Pancreas (tissue), 10 donors: ENCODE measurements at regions not wholly inside any gene's neighbourhood (a gene's known extent, or its start where the extent isn't known, plus 50 kb on each side); places are given as distances from the start of the nearest gene placed in this dataset.
A peak's percentile ranks its signal among the peaks of the same experiment; 100 is the strongest.

Experiments
- ATAC-seq, 4 donors: fragments of 200-7000 bp; cut with Tn5 transposase; one replicate each; pipeline versions ENCODE4 v1.8.0 to v1.9.1; 2020; ENCODE audit warnings: mild to moderate bottlenecking in 4 of 4, moderate library complexity in 4 of 4
- DNase-seq, 6 donors: peaks; one replicate each; pipeline ENCODE4 v3.0.0-alpha.2; 2020
- FAIRE-seq: peaks from 2 replicates; lab custom pipeline; 2012; peaks lifted over from hg19 to GRCh38; lab: Jason Lieb, UNC
- H3K27ac ChIP-seq, 4 donors: fragments of 200-600 bp; sonication (generic); 1 replicate in 3 of 4; 2 replicates in 1 of 4; pipeline versions ENCODE4 v1.5.0 to v1.8.0; 2020
- H3K27me3 ChIP-seq, 4 donors: fragments of 200-600 bp; one replicate each; pipeline ENCODE4 v1.8.0; 2021
- H3K36me3 ChIP-seq, 3 donors: fragments of 200-600 bp; sonication (generic) in 1 of 3; one replicate each; pipeline versions ENCODE4 v1.5.0 to v1.8.0; 2020 to 2021
- H3K4me1 ChIP-seq, 3 donors: fragments of 200-600 bp; one replicate each; pipeline ENCODE4 v1.8.0; 2021
- H3K4me3 ChIP-seq, 4 donors: fragments of 200-600 bp; sonication (generic) in 2 of 4; one replicate each; pipeline versions ENCODE4 v1.5.0 to v1.8.0; 2020 to 2021
- H3K9me3 ChIP-seq, 4 donors: fragments of 200-600 bp; one replicate each; pipeline ENCODE4 v1.8.0; 2021
- WGBS, 2 donors: extraction: QIAGEN DNeasy Blood & Tissue Kit; methylation state at CpG; one replicate each; pipeline ENCODE4 v1.1.7; 2013; 5-methylcytosine and 5-hydroxymethylcytosine counted together
- intact Hi-C, 3 donors: fragments of 100-400 bp; cut with DNase I; formaldehyde crosslinking; loops; one replicate each; pipeline versions ENCODE4 v1.11.1 to v1.14.2; 2022
- TF ChIP-seq, protein P1 (sequence below), 4 donors: fragments of 200-600 bp; sonication (generic) in 3 of 4; IDR thresholded peaks; one replicate each; pipeline versions ENCODE4 v1.5.0 to v1.8.0; 2021; ENCODE audit warnings: antibody characterized with exemption in 4 of 4
- donor health status: healthy with polysubstance abuse.
- donor health status: DM: no; HTN: no; CAD: no; lungs with moderate emphysema.
- donor health status: DM: no; HTN: no; CAD: no.
- donor health status: control.
- donor health status: control.
- donor health status: Bipolar disorder and iron deficiency.
- donor health status: DM: yes; HTN: yes; CAD: no.
- donor health status: DM: no; HTN: no; CAD: no.
- donor health status: DM: no; HTN: no; CAD: no.
- donor health status: DM: yes; HTN: yes; CAD: no.

DNA sequence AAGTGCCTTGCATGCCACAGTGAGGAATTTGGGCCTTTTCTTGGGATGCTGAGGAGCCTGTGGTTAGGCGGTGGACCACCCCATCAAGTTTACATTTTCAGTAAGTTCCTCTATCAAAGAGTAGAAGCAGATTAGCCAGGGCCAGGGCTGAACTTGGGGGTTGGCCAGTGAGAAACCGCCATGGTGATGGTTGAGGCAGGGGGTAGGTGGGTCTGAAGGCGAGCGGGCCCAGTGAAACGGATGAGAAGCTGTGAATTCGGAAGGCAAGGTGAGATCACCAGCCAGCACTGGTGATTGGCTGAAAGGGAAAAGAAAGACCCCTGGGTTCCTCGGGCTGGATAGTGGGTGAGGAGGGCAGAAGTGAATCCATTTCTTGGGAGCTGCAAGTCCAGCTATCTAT is 311.4 kb downstream of the CBLN1 start:
- TF ChIP-seq, protein P1, sequence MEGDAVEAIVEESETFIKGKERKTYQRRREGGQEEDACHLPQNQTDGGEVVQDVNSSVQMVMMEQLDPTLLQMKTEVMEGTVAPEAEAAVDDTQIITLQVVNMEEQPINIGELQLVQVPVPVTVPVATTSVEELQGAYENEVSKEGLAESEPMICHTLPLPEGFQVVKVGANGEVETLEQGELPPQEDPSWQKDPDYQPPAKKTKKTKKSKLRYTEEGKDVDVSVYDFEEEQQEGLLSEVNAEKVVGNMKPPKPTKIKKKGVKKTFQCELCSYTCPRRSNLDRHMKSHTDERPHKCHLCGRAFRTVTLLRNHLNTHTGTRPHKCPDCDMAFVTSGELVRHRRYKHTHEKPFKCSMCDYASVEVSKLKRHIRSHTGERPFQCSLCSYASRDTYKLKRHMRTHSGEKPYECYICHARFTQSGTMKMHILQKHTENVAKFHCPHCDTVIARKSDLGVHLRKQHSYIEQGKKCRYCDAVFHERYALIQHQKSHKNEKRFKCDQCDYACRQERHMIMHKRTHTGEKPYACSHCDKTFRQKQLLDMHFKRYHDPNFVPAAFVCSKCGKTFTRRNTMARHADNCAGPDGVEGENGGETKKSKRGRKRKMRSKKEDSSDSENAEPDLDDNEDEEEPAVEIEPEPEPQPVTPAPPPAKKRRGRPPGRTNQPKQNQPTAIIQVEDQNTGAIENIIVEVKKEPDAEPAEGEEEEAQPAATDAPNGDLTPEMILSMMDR (IDR thresholded peaks at IDR 0.05) = no peak
- no peaks in the 10 kb centered on the region for H3K4me1 ChIP-seq
- H3K36me3 ChIP-seq = no peaks in the 10 kb centered on the region
- intact Hi-C loops = no loop called here
- H3K4me3 ChIP-seq = no peak overlapping the region
- DNase-seq = no peak
- whole genome bisulfite sequencing, 2 donors = 77 to 80% methylated on average over 7 of the region's 7 CpGs
- no peaks in the 10 kb centered on the region for H3K27me3 ChIP-seq
- no peak for ATAC-seq
- H3K9me3 ChIP-seq = no peaks in the 10 kb centered on the region
- FAIRE-seq = no peak
- no peak overlapping the region for H3K27ac ChIP-seq

DNA sequence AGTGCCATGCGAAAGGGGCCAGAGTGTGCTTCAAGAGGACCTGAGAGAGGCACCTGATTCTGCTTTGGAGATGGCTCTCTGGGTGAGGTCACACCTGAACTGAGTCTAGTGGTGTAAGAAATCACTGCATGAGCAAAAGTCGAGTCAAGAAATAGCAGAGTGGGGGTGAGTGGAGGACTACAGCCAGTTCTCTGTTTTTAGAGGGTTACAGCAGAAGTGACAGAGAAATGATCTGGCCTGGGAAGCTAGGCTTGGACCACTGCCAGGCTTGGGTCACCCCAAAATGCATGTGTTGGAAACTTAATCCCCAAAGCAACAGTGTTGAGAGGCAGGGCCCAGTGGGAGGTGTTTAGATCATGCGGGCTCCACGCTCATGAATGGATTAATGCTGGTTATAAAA is 312.0 kb downstream of the CBLN1 start:
- Histone ChIP-seq H3K4me3 (no peak overlapping the region), H3K27me3 (no peaks in the 10 kb centered on the region), H3K36me3 (no peaks in the 10 kb centered on the region), H3K9me3 (no peaks in the 10 kb centered on the region), H3K4me1 (no peaks in the 10 kb centered on the region), H3K27ac (no peak overlapping the region)
- WGBS, 2 donors = 82 to 86% methylated on average over 4 of the region's 4 CpGs
- TF ChIP-seq, protein P1 (IDR thresholded peaks at IDR 0.05) = no peak
- intact Hi-C loops = no loop called here
- FAIRE-seq (no peak), ATAC-seq (no peak), DNase-seq (no peak)

DNA sequence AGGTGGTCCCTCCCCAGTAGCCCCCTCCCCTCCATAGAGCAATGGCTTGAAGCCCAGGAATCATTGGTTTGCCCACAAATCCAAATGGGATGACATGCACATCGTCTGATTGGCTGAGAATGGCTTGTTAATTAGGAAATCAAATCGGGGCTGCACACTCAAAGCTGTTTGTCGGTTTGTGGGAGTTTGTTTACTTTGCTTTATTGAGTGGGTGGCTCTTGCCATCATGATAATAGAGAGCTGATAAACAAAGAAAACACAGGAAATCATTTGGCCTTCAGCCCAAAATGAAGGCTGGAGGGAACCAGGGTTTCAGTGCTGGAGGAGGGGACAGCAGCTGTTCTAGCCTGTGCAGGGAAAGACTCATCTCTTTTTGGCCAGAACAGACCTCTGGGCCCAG is 316.3 kb downstream of the CBLN1 start:
- Histone ChIP-seq H3K27ac (no peak overlapping the region), H3K9me3 (no peaks in the 10 kb centered on the region), H3K27me3 (no peaks in the 10 kb centered on the region), H3K4me1 (no peaks in the 10 kb centered on the region), H3K4me3 (no peak overlapping the region), H3K36me3 (no peaks in the 10 kb centered on the region)
- DNase-seq = no peak
- TF ChIP-seq, protein P1 (IDR thresholded peaks at IDR 0.05) = no peak
- WGBS, 2 donors = 12 to 13% methylated on average over 3 of the region's 3 CpGs
- no peak for ATAC-seq
- FAIRE-seq = no peak
- intact Hi-C loops = no loop called here

DNA sequence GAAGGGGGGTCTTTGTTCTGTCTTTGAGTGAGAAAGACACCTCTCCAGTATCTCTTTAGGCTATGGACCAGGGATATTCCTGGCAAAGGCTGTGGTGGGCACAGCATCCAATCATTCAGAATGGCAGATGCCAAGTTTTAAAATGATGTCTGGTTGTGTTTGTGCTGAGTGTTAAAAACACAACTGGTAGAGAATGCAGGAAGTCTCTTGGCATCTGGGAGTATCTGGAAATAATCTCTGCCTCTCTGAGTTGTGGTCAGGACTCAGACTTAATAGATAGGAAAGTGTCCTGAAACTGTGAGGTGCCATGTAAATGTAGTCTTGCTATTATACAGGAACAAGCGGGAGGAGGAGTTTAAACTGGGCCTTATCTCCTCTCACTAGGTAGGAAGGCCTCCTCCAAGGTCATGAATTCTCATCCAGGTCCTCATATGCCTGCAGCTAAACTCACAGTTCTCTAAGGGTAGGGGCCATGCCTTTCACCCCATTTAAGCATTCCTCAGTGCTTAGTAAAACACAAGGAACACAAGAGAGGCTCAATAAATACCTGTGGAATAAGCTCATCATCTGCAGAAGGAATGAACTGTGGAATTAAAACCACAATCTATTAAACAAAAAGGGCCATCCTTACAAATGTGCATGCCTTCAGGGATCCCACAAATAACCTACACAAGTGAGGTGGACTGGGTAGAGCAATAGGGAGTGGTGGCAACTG is 317.6 kb downstream of the CBLN1 start:
- peak in 1 of 4 donors; percentile 41 for ATAC-seq
- intact Hi-C loops = no loop called here
- 55 to 70% methylated on average over 1 of the region's 1 CpG for WGBS, 2 donors
- H3K9me3 ChIP-seq = no peaks in the 10 kb centered on the region
- FAIRE-seq = no peak
- H3K4me3 ChIP-seq = no peak overlapping the region
- H3K4me1 ChIP-seq = no peaks in the 10 kb centered on the region
- TF ChIP-seq, protein P1 (IDR thresholded peaks at IDR 0.05) = no peak
- no peaks in the 10 kb centered on the region for H3K36me3 ChIP-seq
- no peak overlapping the region for H3K27ac ChIP-seq
- H3K27me3 ChIP-seq = no peaks in the 10 kb centered on the region
- no peak for DNase-seq

DNA sequence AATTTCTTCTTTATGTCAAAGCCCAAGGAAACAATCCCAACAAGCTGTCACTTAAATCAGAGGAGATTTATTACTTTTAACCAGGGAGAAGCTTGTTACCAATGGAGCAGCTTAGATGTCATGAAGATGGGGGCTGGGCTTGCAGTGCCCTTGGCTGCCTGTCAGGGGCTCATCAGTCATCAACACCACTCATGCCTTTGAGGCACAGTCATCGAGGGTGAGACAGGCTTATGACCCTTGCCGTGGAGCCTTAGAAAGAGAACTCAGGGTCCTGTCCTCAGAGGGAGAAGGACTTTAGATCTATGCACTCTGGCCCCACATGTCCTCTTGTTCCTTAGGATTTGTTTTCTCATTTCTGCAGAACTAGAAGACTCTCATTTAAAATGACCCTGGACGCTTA is 318.3 kb downstream of the CBLN1 start:
- no peak overlapping the region for H3K27ac ChIP-seq
- H3K4me1 ChIP-seq = no peaks in the 10 kb centered on the region
- FAIRE-seq = no peak
- H3K4me3 ChIP-seq = no peak overlapping the region
- no peaks in the 10 kb centered on the region for H3K36me3 ChIP-seq
- ATAC-seq = no peak
- intact Hi-C loops = no loop called here
- TF ChIP-seq, protein P1 (IDR thresholded peaks at IDR 0.05) = no peak
- H3K9me3 ChIP-seq = no peaks in the 10 kb centered on the region
- no peaks in the 10 kb centered on the region for H3K27me3 ChIP-seq
- 33 to 43% methylated on average over 3 of the region's 3 CpGs for WGBS, 2 donors
- DNase-seq = no peak
